T1000 (cell line): ENCODE measurements at regions not wholly inside any gene's neighbourhood (a gene's known extent, or its start where the extent isn't known, plus 50 kb on each side); places are given as distances from the start of the nearest gene placed in this dataset.

Source experiments
- DNase-seq: peaks from one replicate; lab custom pipeline; 2025; ENCODE audit warnings: mixed read lengths; lab: John Stamatoyannopoulos, UW

GRCh38 chr15:96088650-96089049 is 241.8 kb upstream of the NR2F2 start:
- no peak for DNase-seq

GRCh38 chr15:96089405-96090058 is 241.0 kb upstream of the NR2F2 start:
- DNase-seq, result no peak

GRCh38 chr15:96092186-96092585 is 238.3 kb upstream of the NR2F2 start:
- no peak for DNase-seq

- no peak for DNase-seq
Observed at GRCh38 chr15:96093063-96093462, 237.4 kb upstream of the NR2F2 start.

- DNase-seq, result no peak
Observed at GRCh38 chr15:96097661-96098060, 232.8 kb upstream of the NR2F2 start.

- DNase-seq, result no peak
Observed at GRCh38 chr15:96102631-96103030, 227.9 kb upstream of the NR2F2 start.

GRCh38 chr15:96106181-96106580 is 224.3 kb upstream of the NR2F2 start:
- no peak for DNase-seq

- no peak for DNase-seq
Observed at GRCh38 chr15:96106628-96107027, 223.9 kb upstream of the NR2F2 start.

GRCh38 chr15:96107916-96108315 is 222.6 kb upstream of the NR2F2 start:
- DNase-seq, result no peak

GRCh38 chr15:96108405-96108804 is 222.1 kb upstream of the NR2F2 start:
- no peak for DNase-seq

GRCh38 chr15:96109820-96110219 is 220.7 kb upstream of the NR2F2 start:
- DNase-seq, result no peak

GRCh38 chr15:96112018-96112417 is 218.5 kb upstream of the NR2F2 start:
- no peak for DNase-seq

- no peak for DNase-seq
Observed at GRCh38 chr15:96115642-96116041, 214.9 kb upstream of the NR2F2 start.

- no peak for DNase-seq
Observed at GRCh38 chr15:96117270-96117669, 213.2 kb upstream of the NR2F2 start.

GRCh38 chr15:96119734-96120133 is 210.8 kb upstream of the NR2F2 start:
- no peak for DNase-seq

GRCh38 chr15:96121086-96121920 is 209.2 kb upstream of the NR2F2 start:
- DNase-seq, result no peak

- DNase-seq, result no peak
Observed at GRCh38 chr15:96122077-96123027, 208.1 kb upstream of the NR2F2 start.

- no peak for DNase-seq
Observed at GRCh38 chr15:96123028-96123400, 207.5 kb upstream of the NR2F2 start.

- DNase-seq, result no peak
Observed at GRCh38 chr15:96123630-96124187, 206.8 kb upstream of the NR2F2 start.

- no peak for DNase-seq
Observed at GRCh38 chr15:96124436-96124835, 206.1 kb upstream of the NR2F2 start.

GRCh38 chr15:96125721-96126415 is 204.6 kb upstream of the NR2F2 start:
- no peak for DNase-seq

- no peak for DNase-seq
Observed at GRCh38 chr15:96126859-96127258, 203.6 kb upstream of the NR2F2 start.
